GM12878 (cell line): ENCODE measurements at regions not wholly inside any gene's neighbourhood (a gene's known extent, or its start where the extent isn't known, plus 50 kb on each side); places are given as distances from the start of the nearest gene placed in this dataset.

Source experiments
- ATAC-seq: fragments of 200-7000 bp; cut with Tn5 transposase; 3 replicates; pipeline ENCODE4 v1.9.1; 2020; ENCODE audit warnings: mild to moderate bottlenecking, moderate library complexity
- BruUV-seq: library from RNA; stranded (reverse); fragments of 400-500 nt; replicated peaks from 2 replicates; lab custom pipeline; 2021; lab: Mats Ljungman, UMichigan
- CTCF ChIA-PET: fragments of 300-600 bp; sonication (Branson Sonifier 250); formaldehyde crosslinking; extraction: SDS; loops from one replicate; lab custom pipeline; 2021; ENCODE audit warnings: inconsistent platforms; lab: Yijun Ruan, JAX
- POLR2A ChIA-PET: fragments of 350-600 bp; formaldehyde crosslinking; extraction: SDS; loops from one replicate; lab custom pipeline; 2021; ENCODE audit warnings: inconsistent platforms; lab: Charles Lee
- RAD21 ChIA-PET: fragments of 300-600 bp; sonication (Branson Sonifier 250); formaldehyde crosslinking; loops from one replicate; lab custom pipeline; 2023; ENCODE audit warnings: antibody characterized with exemption; ENCODE audit not compliant: unreplicated experiment; lab: Charles Lee
- SMC1A ChIA-PET: fragments of 300-600 bp; sonication (Branson Sonifier 250); formaldehyde crosslinking; loops from one replicate; lab custom pipeline; 2023; ENCODE audit not compliant: unreplicated experiment, uncharacterized antibody; lab: Charles Lee
- DNase-seq: peaks from one replicate; pipeline ENCODE4 v3.0.0-alpha.2; 2011; ENCODE audit warnings: low read depth, low spot score
- FAIRE-seq: peaks from 3 replicates; lab custom pipeline; 2011; peaks lifted over from hg19 to GRCh38; lab: Jason Lieb, UNC
- H2AFZ ChIP-seq: 2 replicates; pipeline ENCODE4 v1.6.0; 2011; ENCODE audit warnings: low read depth, low read length, control low read depth; ENCODE audit not compliant: control insufficient read depth
- H3K27ac ChIP-seq: 2 replicates; pipeline ENCODE4 v1.5.1; 2011; ENCODE audit warnings: control low read depth; ENCODE audit not compliant: control insufficient read depth, insufficient read depth
- H3K27me3 ChIP-seq, 2 experiments: replicated peaks in 1 of 2; 2 replicates each; pipeline versions ENCODE4 v1.6.0 to v1.6.1; 2011; ENCODE audit warnings: low read length in 1 of 2; ENCODE audit not compliant: control insufficient read depth in 2 of 2, insufficient read depth in 2 of 2
- H3K36me3 ChIP-seq, 2 experiments: 2 replicates each; pipeline ENCODE4 v1.5.1; 2011; ENCODE audit warnings: low read length in 1 of 2; ENCODE audit not compliant: control insufficient read depth in 2 of 2, insufficient read depth in 2 of 2
- H3K4me1 ChIP-seq: 2 replicates; pipeline ENCODE4 v1.6.1; 2011; ENCODE audit warnings: mild to moderate bottlenecking, low read length, moderate library complexity, mixed read lengths; ENCODE audit not compliant: control insufficient read depth, insufficient read depth
- H3K4me2 ChIP-seq: 2 replicates; pipeline ENCODE4 v1.6.0; 2011; ENCODE audit warnings: control low read depth; ENCODE audit not compliant: control insufficient read depth, insufficient read depth
- H3K4me3 ChIP-seq: fragments of 200-600 bp; sonication (generic); 2 replicates; pipeline ENCODE4 v1.5.1; 2016
- H3K79me2 ChIP-seq: 2 replicates; pipeline ENCODE4 v1.6.0; 2011; ENCODE audit warnings: low read length; ENCODE audit not compliant: control insufficient read depth, insufficient read depth
- H3K9ac ChIP-seq: 2 replicates; pipeline ENCODE4 v1.8.0; 2011; ENCODE audit warnings: low read length, control low read depth, mixed read lengths; ENCODE audit not compliant: control insufficient read depth, insufficient read depth
- H3K9me3 ChIP-seq: replicated peaks from 3 replicates; pipeline ENCODE4 v1.5.1; 2011; ENCODE audit warnings: mild to moderate bottlenecking, low read length; ENCODE audit not compliant: control insufficient read depth, insufficient read depth
- H4K20me1 ChIP-seq: 2 replicates; pipeline ENCODE4 v1.6.0; 2011; ENCODE audit not compliant: control insufficient read depth, insufficient read depth
- ZNF622 ChIP-seq: fragments of 450-650 bp; IDR thresholded peaks from 2 replicates; pipeline ENCODE4 v1.6.1; 2017; ENCODE audit warnings: mild to moderate bottlenecking, inconsistent platforms
- WGBS: methylation state at CpG from one replicate; pipeline ENCODE4 v1.1.6; 2016; ENCODE audit warnings: low lambda C conversion rate; ENCODE audit not compliant: insufficient replicate concordance, insufficient coverage; ENCODE audit errors: missing lambda C conversion rate; 5-methylcytosine and 5-hydroxymethylcytosine counted together
- in situ Hi-C: fragments of 300-500 bp; cut with MboI; formaldehyde crosslinking; loops from 9 replicates; pipeline ENCODE4 v1.14.3; 2018; ENCODE audit warnings: mixed read lengths
- intact Hi-C: fragments of 100-400 bp; cut with micrococcal nuclease; formaldehyde crosslinking; loops from one replicate; pipeline ENCODE4 v1.14.2; 2022; ENCODE audit not compliant: unreplicated experiment
- TF ChIP-seq, protein P1 (sequence below): IDR thresholded peaks from 2 replicates; pipeline ENCODE4 v1.6.1; 2011; ENCODE audit warnings: borderline replicate concordance, low read depth, mild to moderate bottlenecking, moderate library complexity, low read length; ENCODE audit not compliant: insufficient read depth, poor library complexity, severe bottlenecking
- TF ChIP-seq, protein P2 (sequence below): fragments of 450-650 bp; IDR thresholded peaks from 2 replicates; pipeline ENCODE4 v1.6.1; 2016; ENCODE audit warnings: mild to moderate bottlenecking
- TF ChIP-seq, protein P3 (sequence below): IDR thresholded peaks from 2 replicates; pipeline ENCODE4 v1.6.1; 2011; ENCODE audit warnings: mild to moderate bottlenecking, low read depth, low read length, moderate library complexity; ENCODE audit not compliant: insufficient replicate concordance

DNA sequence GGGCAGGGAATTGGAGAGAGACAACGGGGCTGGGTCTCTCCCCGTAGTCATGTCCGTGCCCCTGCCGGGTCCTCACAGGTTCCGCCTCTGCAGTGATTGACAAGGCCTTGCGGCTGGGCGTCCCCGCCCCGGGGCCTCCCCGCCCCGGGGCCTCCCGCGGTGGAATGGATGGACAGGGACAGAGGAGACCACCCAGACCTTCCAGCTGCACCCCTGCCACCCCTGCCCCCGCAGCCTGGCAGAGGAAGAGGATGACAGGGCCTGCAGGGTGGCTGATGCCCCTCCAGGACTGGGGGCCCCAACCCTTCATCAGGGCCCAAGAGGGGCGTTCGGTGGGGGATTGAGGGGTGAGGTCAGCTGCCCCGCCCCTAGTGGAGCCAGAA, 216.4 kb upstream of the CIBAR2 start:
- 31% methylated on average over 15 of the region's 17 CpGs for WGBS
- intact Hi-C loops, result no loop called here
- ATAC-seq (no peak), FAIRE-seq (no peak), DNase-seq (no peak)
- in situ Hi-C loops, result no loop called here
- BruUV-seq, result no TSS peak
- RAD21 ChIA-PET, result no interaction called here
- Histone ChIP-seq H3K9me3 (no peaks in the 10 kb centered on the region; the same call in 2 of the 3 replicates), H3K9ac (no peak overlapping the region), H3K36me3 (no peaks in the 10 kb centered on the region), H2AFZ (no peak overlapping the region), H3K27ac (no peak overlapping the region), H3K4me2 (no peak overlapping the region), H4K20me1 (no peaks in the 10 kb centered on the region), H3K27me3 (peaks cover 0 to 15% of the 10 kb centered on the region in 2 experiments; a peak in 3 of 4 replicates), H3K4me3 (no peak overlapping the region), H3K79me2 (no peaks in the 10 kb centered on the region)
- no peak for TF ChIP-seq ZNF622
- TF ChIP-seq, protein P1, sequence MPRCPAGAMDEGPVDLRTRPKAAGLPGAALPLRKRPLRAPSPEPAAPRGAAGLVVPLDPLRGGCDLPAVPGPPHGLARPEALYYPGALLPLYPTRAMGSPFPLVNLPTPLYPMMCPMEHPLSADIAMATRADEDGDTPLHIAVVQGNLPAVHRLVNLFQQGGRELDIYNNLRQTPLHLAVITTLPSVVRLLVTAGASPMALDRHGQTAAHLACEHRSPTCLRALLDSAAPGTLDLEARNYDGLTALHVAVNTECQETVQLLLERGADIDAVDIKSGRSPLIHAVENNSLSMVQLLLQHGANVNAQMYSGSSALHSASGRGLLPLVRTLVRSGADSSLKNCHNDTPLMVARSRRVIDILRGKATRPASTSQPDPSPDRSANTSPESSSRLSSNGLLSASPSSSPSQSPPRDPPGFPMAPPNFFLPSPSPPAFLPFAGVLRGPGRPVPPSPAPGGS, result no peak
- TF ChIP-seq, protein P2, sequence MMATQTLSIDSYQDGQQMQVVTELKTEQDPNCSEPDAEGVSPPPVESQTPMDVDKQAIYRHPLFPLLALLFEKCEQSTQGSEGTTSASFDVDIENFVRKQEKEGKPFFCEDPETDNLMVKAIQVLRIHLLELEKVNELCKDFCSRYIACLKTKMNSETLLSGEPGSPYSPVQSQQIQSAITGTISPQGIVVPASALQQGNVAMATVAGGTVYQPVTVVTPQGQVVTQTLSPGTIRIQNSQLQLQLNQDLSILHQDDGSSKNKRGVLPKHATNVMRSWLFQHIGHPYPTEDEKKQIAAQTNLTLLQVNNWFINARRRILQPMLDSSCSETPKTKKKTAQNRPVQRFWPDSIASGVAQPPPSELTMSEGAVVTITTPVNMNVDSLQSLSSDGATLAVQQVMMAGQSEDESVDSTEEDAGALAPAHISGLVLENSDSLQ, result peak; percentile 55; the same call in 1 of the 2 replicates
- TF ChIP-seq, protein P3, sequence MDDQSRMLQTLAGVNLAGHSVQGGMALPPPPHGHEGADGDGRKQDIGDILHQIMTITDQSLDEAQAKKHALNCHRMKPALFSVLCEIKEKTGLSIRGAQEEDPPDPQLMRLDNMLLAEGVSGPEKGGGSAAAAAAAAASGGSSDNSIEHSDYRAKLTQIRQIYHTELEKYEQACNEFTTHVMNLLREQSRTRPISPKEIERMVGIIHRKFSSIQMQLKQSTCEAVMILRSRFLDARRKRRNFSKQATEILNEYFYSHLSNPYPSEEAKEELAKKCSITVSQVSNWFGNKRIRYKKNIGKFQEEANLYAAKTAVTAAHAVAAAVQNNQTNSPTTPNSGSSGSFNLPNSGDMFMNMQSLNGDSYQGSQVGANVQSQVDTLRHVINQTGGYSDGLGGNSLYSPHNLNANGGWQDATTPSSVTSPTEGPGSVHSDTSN, result peak; percentile 19
- TF ChIP-seq, all 136 proteins: peak for 2
- ChIA-PET SMC1A (no interaction called here), POLR2A (no interaction called here), CTCF (interaction anchor here (0.5 to 0.6 kb wide), 2 partner anchors 29 to 176 kb away, joined by 3 to 5 read pairs; no protein-coding TSS in a partner anchor)
- H3K4me1 ChIP-seq, result no peaks in the 10 kb centered on the region
